ENCODE measurements at regions not wholly inside any gene's neighbourhood (a gene's known extent, or its start where the extent isn't known, plus 50 kb on each side); places are given as distances from the start of the nearest gene placed in this dataset.

DNA sequence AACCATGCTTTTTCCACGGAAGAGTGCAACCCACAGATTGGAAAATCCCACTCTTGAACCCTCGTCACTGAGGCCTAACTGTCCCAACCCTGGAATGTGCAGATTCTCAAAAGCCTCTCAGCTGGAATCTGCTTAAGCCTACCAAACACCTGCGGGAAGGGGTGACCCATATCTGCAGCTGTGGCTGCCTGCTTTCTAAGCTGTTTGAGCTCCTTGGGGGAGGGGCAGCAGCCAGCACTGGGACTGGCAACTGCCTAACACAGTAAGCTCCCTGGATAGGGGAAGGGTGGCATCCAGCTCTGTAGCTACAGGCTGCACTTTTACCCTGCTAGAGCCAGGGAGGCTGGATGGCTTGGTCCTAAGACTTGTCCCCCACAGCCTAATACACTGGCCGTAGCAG is 579.6 kb downstream of the COL12A1 start:
- TF ChIP-seq POLR2AphosphoS5 (IDR thresholded peaks at IDR 0.05), result no peak
- TF ChIP-seq, protein P1, sequence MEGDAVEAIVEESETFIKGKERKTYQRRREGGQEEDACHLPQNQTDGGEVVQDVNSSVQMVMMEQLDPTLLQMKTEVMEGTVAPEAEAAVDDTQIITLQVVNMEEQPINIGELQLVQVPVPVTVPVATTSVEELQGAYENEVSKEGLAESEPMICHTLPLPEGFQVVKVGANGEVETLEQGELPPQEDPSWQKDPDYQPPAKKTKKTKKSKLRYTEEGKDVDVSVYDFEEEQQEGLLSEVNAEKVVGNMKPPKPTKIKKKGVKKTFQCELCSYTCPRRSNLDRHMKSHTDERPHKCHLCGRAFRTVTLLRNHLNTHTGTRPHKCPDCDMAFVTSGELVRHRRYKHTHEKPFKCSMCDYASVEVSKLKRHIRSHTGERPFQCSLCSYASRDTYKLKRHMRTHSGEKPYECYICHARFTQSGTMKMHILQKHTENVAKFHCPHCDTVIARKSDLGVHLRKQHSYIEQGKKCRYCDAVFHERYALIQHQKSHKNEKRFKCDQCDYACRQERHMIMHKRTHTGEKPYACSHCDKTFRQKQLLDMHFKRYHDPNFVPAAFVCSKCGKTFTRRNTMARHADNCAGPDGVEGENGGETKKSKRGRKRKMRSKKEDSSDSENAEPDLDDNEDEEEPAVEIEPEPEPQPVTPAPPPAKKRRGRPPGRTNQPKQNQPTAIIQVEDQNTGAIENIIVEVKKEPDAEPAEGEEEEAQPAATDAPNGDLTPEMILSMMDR (IDR thresholded peaks at IDR 0.05), result no peak
- no peak for TF ChIP-seq POLR2A (IDR thresholded peaks at IDR 0.05)
- no peak overlapping the region for H3K27ac ChIP-seq
- no peaks in the 10 kb centered on the region for H3K36me3 ChIP-seq
- no peak for DNase-seq (ENCODE audit: low spot score in 2 of 2)
- no peaks in the 10 kb centered on the region for H3K4me1 ChIP-seq
- intact Hi-C loops (cut with DNase I; ENCODE audit: low total_unique reads), result no loop called here
- H3K4me3 ChIP-seq, result no peak overlapping the region
- H3K27me3 ChIP-seq, result no peaks in the 10 kb centered on the region
- H3K9me3 ChIP-seq, result peaks cover 4 to 18% of the 10 kb centered on the region in 2 donors

DNA sequence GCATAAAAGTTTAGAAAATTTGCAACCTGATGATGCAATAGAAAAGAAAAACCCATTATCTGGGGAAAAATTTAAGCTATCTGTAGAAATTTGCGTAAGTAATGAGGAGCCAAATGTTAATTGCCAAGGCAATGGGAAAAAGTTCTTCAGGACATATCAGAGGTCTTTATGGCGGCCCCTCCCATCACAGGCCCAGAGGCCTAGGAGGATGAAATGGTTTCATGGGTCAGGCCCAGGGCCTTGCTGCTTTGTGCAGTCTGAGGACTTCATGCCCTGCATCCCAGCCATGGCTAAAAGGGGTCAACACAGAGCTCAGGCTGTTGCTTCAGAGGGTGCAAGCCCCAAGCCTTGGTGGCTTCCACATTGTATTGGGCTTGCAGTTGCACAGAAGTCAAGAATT is 582.8 kb downstream of the COL12A1 start:
- Histone ChIP-seq H3K4me1 (no peaks in the 10 kb centered on the region), H3K27me3 (no peaks in the 10 kb centered on the region), H3K27ac (no peak overlapping the region), H3K9me3 (peaks cover 0 to 12% of the 10 kb centered on the region in 2 donors), H3K36me3 (no peaks in the 10 kb centered on the region), H3K4me3 (no peak overlapping the region)
- intact Hi-C loops (cut with DNase I; ENCODE audit: low total_unique reads), result no loop called here
- DNase-seq (ENCODE audit: low spot score in 2 of 2), result no peak
- no peak for TF ChIP-seq POLR2AphosphoS5 (IDR thresholded peaks at IDR 0.05)
- TF ChIP-seq, protein P1 (IDR thresholded peaks at IDR 0.05), result no peak
- no peak for TF ChIP-seq POLR2A (IDR thresholded peaks at IDR 0.05)

DNA sequence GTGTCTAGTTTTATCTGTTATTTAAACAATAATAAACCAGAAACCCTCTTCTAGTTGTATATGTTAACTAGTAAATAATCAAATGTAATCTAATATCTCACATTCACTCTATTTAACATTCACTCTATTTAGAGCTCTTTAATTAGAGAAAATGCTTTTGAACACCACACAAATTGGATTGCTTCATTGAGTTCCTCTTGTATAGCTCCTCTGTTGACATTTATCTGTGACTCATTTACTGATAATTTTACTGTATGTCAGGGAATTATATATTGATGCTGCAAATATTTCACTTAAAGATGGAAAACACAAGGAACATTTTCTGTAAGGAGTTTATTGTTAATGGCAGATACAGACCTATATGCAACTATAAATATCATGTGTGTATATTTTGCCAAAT is 594.6 kb downstream of the COL12A1 start:
- Histone ChIP-seq H3K27ac (no peak overlapping the region), H3K4me1 (no peaks in the 10 kb centered on the region), H3K4me3 (no peak overlapping the region), H3K27me3 (no peaks in the 10 kb centered on the region), H3K36me3 (no peaks in the 10 kb centered on the region), H3K9me3 (no peaks in the 10 kb centered on the region)
- intact Hi-C loops (cut with DNase I; ENCODE audit: low total_unique reads), result no loop called here
- no peak for DNase-seq (ENCODE audit: low spot score in 2 of 2)
- TF ChIP-seq, protein P1 (IDR thresholded peaks at IDR 0.05), result no peak
- no peak for TF ChIP-seq POLR2AphosphoS5 (IDR thresholded peaks at IDR 0.05)
- TF ChIP-seq POLR2A (IDR thresholded peaks at IDR 0.05), result no peak

DNA sequence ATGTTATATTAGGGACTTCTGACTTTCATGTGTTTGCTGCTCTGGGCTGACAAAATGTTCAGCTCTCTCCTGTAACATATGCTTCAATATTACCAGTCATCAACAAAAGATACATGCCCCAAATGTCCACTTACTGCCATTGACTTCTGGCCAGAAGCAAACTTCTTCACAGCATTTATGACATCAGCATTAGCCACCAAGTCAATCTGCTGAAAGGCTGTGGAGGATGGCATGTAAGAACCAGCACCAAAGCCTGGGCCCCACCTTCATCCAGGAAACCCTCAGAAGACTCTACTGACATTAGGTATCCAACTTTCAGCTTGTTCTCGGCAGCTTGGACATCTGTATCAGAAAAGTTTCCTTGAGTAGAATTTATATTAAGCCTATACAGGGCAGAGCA is 595.5 kb downstream of the COL12A1 start:
- Histone ChIP-seq H3K9me3 (no peaks in the 10 kb centered on the region), H3K27ac (no peak overlapping the region), H3K4me3 (no peak overlapping the region), H3K4me1 (no peaks in the 10 kb centered on the region), H3K27me3 (no peaks in the 10 kb centered on the region), H3K36me3 (no peaks in the 10 kb centered on the region)
- intact Hi-C loops (cut with DNase I; ENCODE audit: low total_unique reads), result no loop called here
- no peak for TF ChIP-seq POLR2AphosphoS5 (IDR thresholded peaks at IDR 0.05)
- TF ChIP-seq POLR2A (IDR thresholded peaks at IDR 0.05), result no peak
- TF ChIP-seq, protein P1 (IDR thresholded peaks at IDR 0.05), result no peak
- no peak for DNase-seq (ENCODE audit: low spot score in 2 of 2)

DNA sequence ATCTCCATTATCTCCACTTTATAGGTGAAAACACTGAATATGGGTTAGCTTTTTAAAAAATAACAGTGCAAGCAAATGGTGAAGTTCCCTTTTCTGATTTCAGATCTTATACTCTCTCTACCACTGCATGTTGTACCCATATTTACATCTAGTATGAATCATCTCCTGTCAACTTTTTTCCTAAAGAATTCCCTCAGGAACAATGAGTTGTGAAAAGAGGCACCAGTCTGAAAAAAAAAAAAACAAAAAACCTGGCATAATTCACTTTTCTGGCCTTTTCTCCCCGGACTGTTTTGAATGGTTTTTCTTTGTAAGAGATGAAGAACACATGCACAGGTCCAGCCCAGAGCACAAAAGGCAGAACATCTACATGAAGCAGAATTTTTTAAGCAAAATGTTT is 596.0 kb downstream of the COL12A1 start:
- no peaks in the 10 kb centered on the region for H3K9me3 ChIP-seq
- intact Hi-C loops (cut with DNase I; ENCODE audit: low total_unique reads), result no loop called here
- H3K4me3 ChIP-seq, result no peak overlapping the region
- H3K4me1 ChIP-seq, result no peaks in the 10 kb centered on the region
- no peaks in the 10 kb centered on the region for H3K27me3 ChIP-seq
- no peak overlapping the region for H3K27ac ChIP-seq
- no peaks in the 10 kb centered on the region for H3K36me3 ChIP-seq
- TF ChIP-seq POLR2A (IDR thresholded peaks at IDR 0.05) (no peak), POLR2AphosphoS5 (IDR thresholded peaks at IDR 0.05) (no peak)
- TF ChIP-seq, protein P1 (IDR thresholded peaks at IDR 0.05), result no peak
- no peak for DNase-seq (ENCODE audit: low spot score in 2 of 2)

All from breast epithelium (tissue), 4 donors.